NCI-H526 treated with DMSO at 0.1 percent for 48 hours (cell line): ENCODE measurements at regions not wholly inside any gene's neighbourhood (a gene's known extent, or its start where the extent isn't known, plus 50 kb on each side); places are given as distances from the start of the nearest gene placed in this dataset.

Experiments
- DNase-seq: peaks from one replicate; lab custom pipeline; 2025; lab: John Stamatoyannopoulos, UW

DNA sequence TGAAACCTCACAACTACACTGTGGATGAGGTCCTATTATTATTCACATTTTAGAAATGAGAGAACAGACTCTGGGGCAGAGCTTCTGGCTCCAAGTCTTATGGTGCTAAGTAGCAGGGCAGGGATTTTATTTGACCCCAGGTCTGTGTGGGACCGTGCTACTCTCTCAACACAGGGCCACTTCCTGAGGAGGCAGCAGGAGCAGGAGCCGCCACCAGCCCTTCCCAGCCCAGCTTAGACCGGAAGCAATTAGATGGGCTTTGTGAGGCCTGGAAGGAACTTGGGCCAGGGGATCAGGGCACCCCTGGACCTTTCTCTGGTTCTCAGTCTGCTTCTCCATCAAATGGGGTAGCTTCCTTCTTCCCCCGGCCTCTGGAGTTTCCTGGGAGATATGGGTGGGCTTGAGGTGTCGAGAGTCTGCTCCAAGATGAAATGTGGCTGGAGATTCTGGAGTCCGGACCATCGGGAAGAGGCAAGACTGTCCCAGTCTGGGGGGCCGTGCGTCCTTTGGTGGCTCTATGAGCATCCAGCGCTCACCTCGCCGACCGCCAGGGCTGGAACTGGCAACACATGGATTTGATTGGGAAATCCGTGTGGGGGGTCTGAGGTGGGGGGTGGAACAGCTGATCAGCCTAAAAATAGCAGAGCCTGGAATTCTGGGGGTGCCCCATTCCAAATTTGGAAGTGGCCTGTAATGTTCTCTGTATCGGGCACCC is 136.8 kb downstream of the FOXD2 start:
- DNase-seq: no peak

DNA sequence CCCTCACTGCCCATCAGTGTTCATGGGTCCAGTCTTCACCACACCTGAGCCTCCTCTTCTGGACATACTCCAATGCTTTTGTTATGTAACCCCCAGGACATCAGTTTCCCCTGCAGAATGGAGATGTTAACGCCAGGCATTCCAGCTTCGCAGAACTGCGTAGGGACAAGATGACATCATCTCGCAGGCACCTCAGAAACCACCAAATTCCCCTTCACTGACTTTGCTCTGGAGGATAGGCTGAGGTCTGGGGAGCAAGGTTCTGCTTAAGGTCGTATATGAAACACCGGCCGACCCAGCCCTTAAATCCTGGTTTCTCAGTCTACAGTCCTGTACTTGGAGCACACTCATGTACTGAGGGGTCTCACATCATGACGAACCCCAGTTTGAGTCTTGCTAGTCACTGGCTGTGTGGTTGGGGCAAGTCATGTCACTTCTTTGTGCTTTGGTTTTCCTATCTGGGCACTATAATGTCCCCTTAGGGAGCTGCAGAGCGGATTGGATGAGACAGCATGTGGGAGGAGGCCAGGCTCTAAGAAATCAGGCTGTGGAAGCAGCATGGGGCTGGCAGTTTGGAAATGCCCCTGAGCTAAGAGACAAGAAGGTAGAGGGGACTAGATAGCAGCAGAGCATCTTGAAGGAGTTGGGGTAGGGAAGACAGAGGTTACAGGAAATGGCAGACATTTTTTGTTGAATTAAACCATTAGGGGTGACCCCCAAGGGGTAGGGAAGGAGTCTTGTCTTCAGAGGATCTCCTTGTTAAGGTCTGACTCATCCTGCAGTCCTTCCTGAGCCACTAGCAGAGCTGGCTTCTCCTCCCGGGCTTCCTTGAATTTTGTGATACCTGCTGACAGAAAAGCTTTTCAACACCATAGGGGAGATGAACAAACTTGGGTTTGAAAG is 138.3 kb downstream of the FOXD2 start:
- no peak for DNase-seq

DNA sequence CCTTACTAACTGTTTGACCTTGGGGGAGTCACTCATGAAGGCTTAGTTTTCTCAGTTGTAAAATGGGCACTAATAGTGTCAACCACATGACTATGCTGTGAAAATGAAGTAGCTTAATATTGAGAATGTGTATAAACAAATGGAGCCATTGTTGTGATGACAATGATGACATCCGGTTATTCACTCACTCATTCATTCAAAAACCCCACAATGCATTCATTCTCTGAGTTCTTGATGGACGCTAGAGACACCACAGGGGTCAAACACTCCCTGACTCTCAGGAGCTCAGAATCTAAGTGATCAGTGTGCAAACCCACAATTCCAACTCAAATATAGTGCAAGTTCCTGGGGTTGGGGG is 138.9 kb downstream of the FOXD2 start:
- no peak for DNase-seq

DNA sequence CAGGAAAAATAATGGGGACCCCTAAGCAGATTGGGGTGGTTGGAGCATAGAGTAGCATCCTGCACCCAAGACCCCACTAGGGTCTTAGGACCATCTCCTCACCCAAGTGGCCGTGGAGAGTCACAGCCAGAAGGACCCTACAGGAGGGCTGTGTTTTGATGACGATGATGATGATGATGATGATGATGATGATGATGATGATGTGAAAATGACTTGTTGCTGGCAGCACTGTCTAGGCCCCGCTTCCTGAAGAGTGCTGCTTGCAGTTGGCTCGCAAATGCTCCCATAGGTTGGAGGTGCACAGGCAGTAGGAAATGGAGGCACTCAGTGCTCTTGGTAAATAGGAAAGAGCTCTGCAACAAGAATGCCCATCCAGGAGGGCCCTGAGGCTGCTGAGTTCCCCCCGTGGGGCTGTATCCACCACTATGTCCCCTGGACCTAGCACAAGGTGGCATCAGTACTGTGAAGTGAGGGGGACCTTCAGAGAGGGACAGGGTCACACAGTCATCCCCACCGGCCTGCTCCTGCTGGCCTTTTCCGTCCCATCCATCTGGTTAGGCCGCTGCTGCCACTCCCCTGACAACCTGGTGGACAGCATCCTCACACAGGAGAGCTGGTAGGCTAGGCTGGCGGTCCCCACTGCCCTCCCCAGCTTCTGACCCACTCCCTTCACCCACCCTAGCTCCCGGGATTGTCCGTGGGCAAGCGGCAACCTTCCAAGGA is 139.6 kb downstream of the FOXD2 start:
- no peak for DNase-seq

DNA sequence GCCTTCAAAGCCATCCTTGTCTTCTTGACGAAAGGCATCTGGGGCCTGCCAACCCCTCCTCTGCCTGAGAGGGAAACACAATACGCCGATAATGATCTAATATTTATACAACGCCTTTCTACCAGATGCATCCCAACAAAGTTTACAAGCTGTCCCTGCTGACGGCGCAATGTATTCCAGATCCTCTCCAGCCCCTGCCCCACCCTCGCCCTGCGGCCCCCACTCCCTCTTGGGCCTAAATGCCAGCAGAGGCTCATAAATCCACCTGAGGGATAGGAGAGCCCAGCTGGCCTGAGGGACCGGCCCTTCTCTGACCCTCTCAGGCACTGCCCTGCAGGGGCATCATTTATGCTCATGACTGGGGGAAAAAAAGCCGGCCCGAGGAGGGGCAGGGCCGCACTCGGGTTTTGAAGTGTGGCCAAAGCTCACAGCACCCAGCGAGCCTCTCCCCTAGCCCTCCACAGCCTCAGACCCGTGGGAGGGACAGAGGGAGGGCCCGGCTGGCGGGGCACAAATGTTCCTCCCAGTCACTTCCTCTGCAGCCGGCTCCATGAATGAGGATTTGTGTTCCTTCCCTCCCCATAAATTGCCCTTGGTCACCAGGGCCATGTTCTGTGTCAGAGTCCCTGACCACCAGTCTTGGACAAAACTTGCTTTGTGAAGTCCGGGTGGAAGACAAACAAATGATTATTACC is 140.3 kb downstream of the FOXD2 start:
- no peak for DNase-seq

DNA sequence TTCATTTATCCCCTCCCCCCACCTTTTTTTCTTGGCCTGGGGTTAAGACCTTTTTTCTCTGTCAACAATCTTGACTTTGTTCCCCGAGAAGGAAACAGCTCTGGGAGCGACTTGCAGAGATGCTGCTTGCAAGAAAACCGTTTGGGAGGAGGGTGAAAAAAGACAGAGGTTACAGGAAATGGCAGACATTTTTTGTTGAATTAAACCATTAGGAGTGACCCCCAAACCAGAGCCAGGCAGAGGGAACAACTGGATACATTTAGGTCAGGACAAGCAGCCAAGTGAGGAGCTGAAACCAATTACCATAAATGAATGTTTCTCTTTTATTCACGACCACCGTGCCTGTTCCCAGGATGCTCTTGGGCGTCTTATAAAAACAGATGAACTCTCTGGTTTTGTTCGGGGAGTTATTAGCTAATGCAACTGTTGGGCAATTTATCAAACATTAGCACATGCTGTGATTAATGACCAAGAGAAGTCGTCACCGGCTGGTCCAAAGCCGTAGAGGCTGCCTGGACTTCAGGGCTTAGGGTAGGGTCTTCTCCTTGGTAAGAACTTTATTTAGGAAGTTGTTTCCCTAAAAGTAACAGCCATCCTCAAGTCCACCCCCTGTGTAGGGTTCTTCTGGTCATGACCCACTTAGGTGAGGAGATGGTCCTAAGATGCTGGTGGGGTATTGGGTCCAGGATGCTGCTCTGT is 141.0 kb downstream of the FOXD2 start:
- DNase-seq: no peak

DNA sequence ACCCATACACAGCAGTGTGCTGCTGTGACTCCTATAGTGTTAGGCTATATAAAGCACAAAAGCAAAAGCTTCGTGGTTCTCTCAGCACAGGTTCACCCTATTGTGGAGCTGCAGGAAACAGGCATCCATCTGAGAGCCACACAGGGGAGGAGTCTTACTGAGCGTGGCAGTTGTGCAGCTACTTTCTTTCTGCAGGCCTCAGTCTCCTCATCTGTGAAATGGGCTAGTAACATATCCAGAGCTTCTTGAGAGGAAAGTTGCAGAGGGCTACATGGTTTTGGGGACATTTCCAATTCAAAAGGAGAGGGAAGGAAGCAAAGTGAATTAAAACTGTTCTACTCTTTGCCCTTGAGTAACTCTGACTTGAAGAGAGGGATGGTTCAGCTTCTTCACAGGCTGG is 142.0 kb downstream of the FOXD2 start:
- no peak for DNase-seq

DNA sequence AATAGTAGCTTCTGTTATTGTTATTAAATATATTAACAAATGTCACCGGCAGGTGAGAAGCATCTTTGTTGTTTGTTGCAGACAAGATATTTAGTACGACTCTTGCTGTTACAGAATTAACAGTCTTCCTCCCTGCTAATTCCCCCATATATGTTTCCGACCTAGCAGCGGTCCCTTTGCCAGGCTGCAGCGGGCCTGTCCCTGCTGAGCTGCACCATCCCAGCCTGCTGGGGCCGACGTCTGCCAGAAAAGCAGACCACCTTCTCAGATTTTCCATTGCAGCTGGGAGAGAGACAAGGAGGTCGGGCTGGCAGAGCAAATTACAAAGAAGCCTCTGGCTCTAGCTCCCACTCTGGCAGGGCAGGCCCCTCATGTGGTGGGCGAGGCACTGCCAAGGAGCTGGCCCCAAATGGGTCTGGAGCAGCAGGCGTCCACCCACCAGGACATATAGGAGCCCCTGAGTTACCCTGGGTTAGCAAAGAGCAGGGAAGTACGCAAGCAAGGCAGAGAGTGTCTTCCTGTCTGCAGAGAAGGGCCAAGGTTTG is 142.7 kb downstream of the FOXD2 start:
- no peak for DNase-seq

DNA sequence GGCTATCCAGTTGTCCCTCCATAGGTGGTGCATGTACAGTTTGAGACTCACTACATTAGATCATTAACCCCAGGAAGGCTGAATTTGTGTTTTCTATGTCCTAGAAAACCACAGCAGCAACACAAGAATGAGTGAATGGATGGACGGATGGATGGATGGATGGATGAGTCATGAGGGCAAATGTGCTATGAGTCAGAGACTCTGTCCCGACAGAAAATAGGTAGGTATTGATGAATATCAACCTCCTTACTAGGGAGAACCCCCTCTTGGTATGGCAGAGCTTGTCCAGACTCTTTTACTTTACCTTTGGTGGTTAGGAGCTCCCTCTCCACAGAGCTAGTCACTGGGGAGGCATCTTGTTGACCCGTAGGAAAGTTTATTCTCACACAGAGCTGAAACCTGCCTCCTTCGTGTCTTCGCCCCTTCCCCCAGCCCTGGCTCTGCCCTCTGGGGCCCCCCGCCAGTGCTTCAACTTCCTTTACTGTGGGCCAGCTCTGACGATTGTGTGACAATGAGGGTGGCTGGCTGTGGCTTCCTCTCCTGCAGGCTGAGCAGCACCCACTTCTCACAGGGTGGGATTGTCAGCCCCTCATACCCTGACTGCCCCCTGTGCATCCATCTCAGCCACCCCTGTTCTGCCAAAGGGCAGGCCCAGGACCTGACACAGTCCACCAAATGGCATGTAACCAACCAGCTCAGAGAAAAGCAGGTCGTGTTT is 145.2 kb downstream of the FOXD2 start:
- no peak for DNase-seq

DNA sequence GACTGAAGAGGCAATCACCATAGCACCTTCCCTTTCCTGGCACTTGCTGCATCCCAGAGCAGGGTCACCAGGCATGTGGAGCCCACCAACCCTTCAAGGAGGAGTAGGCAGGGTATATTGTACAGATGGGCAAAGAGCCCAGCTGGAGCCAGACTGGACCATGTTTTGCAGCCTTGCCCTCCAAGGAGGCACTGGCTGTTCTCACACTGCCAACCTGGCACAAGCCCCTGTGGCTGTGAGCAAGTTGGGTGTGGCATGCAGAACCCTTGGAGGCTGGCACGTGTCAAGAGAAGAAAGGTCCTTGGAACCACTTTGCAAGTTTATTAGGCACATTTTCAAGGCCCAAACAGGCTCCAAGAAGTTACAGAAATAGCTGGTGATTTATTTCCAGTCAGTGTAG is 146.4 kb downstream of the FOXD2 start:
- no peak for DNase-seq

DNA sequence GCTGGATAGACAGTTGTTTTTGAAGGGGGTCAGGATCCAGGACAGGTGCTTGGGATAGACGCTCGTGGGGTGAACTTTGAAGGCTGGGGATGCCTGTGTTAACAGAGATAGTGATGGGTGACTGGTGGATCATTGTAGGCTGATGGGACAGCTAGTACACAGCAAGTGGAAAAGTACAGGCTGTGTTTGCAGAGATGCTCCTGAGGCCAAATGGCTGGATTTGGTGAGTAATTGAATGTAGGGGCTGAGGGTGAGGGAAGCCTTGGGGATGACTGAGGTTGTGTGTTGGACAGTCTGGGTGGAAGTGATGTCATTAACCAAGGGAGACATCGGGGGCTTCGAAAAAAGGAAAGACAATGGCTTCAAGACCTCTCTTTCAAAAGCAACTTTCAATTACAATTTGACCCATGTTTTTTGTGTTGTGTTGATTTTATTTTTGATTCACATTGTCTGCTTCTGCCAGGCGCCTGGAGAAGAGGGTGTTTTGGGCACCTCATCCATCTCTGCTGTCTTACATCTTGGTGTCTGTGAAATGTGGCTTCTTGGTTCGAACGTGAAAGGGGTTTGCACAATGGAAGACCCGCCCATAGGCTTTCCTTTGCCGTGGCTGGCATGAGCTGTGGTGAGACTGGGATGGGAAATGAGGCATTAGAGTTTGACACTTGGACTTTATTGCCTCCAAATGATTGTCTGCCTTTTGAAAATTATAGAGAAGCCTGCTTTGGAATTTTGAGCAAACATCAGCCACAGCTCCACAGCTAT is 147.5 kb downstream of the FOXD2 start:
- no peak for DNase-seq

DNA sequence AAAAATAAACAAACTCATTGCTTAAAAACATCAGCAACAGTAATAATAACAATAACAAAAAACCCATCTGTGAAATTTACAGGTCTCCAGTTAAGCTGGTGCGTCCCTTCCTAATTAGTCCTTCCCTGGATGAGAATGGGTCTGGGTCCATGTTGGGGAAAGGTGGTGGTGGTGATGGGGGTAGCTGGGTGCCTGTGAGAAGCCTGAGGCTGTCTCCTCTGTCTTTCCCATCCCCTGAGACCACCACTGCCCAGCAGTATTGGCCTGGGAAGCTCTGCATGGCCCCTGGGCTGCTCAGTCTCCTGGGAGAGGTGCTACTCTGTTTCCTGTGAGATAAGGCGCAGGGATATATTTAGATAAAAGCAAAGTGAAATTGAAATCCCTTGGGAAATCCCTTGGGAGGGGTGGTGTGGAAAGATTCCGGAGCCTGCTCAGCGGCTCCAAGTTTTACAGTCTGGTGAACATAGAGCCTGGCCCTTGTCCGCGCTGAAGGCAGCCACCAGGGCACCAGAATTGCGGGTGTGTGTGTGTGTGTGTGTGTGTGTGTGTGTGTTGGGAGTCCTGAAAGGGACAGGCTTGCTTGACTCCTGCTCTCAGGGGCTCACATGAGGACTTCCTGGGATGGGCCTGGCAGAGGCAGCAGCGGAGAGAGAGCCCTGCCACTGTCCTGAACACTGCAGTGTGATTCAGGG is 150.2 kb downstream of the FOXD2 start:
- DNase-seq: peak; percentile 17

DNA sequence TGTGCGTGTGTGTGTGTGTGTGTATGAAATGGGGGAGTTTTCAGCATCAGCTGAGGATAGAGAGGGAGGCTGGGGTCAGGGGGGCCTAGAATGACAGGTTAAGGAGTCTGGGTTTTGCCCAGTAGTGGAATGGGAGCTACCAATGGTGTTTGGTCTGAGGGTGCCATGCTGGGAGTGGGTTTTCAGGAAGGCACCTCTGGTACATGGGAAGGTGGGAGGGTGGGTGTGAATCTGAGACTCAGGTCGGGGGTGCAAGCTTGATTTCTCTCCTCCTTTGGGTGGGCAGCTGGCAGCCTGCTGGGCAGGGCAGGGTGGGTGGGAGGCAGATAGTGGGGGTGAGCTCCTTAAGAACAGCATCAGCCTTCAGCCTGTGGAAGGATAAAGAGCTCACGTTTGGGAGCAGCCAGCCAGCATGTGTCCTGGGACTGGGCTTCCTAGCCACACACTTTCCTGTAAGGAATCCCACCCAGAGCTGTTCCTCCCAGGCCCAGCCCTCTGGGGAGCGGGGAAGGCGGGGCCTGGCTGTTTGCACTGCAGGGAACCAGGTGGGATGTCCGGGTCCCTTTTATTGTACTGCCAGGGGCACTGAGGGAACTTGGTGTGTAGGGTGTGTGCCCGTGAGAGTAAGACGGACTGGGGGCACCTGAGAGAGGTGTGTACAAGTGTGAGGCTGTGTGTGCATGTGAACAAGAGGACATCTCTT is 152.8 kb downstream of the FOXD2 start:
- no peak for DNase-seq

DNA sequence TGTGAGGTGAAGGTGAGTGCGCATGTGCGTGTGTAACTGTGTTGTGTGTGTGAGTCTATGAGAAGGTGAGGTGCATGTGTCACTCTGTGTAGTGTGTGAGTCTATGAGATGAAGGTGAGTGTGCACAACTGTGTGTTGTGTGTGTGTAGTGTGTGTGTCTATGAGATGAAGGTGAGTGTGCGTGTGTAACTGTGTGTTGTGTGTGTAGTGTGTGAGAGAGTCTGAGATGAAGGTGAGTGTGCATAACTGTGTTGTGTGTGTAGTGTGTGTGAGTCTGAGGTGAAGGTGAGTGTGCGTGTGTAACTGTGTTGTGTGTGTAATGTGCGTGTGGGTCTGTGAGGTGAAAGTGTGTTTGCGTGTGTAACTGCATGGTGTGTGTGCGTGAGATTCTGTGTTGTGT is 154.0 kb downstream of the FOXD2 start:
- DNase-seq: no peak

DNA sequence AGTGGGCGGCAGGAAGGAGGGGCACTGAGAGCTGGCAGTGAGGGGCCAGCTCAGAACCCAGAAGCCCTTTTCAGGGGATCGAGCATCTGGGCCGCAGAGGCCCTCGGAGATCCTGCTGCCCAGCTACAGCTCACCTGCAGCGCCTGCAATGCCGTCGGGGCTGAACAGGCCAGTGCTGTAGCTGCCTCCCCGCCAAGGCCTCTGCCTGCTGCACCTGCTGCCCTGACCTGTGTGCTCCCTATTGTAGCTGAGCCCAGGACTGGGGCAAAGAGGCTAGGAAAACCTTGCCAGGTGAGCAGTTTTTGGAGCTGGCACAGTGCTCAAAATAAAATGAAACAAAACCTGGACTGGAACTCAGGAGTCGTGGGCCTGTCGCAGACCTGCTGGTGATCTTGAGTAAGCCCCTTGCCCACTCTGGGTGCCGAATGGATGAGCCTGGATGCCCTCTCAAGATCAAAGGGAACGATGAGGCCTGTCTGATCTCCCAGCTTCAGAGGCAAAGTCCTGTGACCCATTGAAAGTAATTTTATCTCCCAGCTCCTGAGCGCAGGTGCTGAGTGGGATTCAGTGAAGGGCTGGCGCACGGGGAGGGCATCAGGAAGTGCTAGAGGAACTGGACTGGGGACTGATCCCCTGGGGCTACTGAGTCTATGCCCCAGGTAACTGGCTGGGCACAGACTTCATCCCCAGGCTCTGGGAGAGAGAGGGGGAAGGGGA is 154.6 kb downstream of the FOXD2 start:
- DNase-seq: peak; percentile 65

DNA sequence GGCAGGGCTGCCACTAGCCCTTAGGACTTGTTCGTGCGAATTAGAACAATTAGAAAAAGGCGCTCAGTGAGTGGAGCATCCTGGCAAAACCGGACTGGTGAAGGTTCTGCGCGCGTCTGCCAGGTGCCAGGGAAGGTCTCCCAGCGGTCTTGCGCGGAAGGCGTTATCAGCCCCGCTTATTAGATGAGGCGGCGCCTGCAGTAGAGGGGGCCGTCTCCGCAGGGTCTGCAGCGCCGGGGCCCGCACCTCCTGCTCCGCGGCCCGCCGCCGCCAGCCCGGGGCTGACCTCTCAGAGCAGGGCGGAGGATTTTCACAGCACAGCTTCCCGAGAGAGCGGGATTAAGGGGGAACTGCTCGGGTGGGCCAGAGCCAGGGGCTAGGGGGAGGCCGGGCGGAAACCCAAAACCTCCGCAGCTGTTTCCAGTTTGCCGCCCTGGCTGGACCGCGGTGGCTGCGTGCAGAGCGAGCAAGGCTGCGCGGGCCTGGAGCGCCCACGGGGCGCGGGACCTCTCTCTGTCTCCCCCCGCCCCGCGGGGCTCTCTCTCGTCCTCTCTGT is 155.2 kb downstream of the FOXD2 start:
- peak; percentile 65 for DNase-seq

DNA sequence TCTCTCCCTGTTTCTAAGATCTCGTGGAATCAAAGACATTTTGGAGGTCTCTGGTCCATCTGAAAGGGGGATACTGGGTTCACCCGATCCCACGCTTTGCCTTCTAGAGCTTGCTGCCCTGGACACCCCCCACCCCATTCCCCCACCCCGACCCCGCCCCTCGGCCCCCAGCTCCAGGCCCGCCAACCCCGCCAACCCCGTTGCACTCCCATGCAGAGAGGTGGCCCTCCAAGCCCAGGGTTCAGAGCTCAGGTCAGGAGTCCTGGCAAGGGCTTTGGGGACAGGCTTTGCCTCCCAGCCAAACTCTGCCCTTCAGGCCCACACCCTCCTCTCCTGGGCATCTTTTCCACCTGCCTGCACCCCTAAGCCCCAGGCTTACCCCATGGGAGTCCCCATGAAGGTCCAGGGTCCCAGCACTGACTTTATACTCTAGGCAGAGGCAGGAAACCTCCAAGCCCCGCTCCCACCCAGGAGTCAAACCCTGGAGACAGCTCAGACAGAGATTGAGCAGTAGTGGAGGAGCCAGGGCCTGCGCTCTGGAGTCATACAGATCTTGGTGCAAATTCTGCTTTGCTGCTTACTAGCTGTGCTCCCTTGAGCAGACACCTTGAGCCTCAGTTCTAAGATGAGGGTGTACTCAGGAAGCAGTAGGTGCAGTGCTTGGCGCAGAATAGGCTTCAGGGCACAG is 155.9 kb downstream of the FOXD2 start:
- DNase-seq: no peak
